Neural progenitor cell (in vitro differentiated cells): ENCODE measurements at regions not wholly inside any gene's neighbourhood (a gene's known extent, or its start where the extent isn't known, plus 50 kb on each side); places are given as distances from the start of the nearest gene placed in this dataset.

ENCODE experiments used
- EZH2 ChIP-seq: fragments of 200-600 bp; sonication (generic); IDR thresholded peaks from 2 replicates; pipeline ENCODE4 v1.6.1; 2017; ENCODE audit warnings: antibody characterized with exemption, mild to moderate bottlenecking, moderate library complexity
- EZH2phosphoT487 ChIP-seq: fragments of 200-600 bp; sonication (generic); IDR thresholded peaks from 2 replicates; pipeline ENCODE4 v1.6.1; 2017; ENCODE audit warnings: antibody characterized with exemption

DNA sequence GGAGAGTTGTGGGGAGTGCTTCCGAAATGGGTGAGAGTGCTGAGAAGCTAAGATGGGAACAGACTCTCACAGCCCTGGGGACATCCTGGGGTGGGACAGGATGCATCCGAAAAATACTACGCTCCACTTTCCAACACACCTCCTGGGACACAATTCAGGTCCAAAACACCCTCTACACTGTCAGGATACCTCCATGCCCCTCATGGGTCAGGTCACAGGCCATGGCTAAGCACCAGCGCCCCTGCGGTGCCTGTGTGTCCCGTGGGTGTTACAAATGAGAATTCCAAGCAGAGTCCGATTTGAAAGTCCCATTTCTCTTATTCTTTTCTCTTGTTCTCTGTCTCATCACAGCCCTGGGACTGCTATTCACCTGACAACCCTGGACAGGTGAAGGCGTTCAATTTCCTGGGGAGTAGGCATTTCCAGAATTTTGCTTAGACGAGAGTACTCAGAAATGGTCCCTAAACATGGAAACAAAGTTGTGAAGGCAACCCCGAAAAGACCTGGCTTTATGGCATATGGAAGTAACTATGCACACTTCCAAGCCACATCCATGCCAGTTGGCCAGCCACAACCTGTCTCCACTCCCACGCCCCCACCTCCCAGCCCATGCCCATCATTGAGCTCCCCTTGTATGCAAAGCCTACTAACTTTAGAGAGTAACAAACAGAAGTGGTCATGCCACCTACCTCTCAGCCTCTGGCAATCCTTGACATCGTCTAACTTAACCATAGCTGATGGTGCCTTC lies 87.9 kb upstream of the ZNF507 start:
- TF ChIP-seq EZH2 = no peak
- no peak for TF ChIP-seq EZH2phosphoT487
